Loucy (cell line): ENCODE measurements at regions not wholly inside any gene's neighbourhood (a gene's known extent, or its start where the extent isn't known, plus 50 kb on each side); places are given as distances from the start of the nearest gene placed in this dataset.
A peak's percentile ranks its signal among the peaks of the same experiment; 100 is the strongest.

Source experiments
- H2AFZ ChIP-seq: fragments of 200-600 bp; sonication (generic); 2 replicates; pipeline ENCODE4 v1.6.0; 2016; ENCODE audit warnings: antibody characterized with exemption, mild to moderate bottlenecking, low read length, moderate library complexity
- H3F3A ChIP-seq: fragments of 200-600 bp; 2 replicates; pipeline ENCODE4 v1.6.0; 2016; ENCODE audit warnings: antibody characterized with exemption, low read depth, mild to moderate bottlenecking
- H3K27me3 ChIP-seq: fragments of 200-600 bp; sonication (generic); 2 replicates; pipeline ENCODE4 v1.6.1; 2014; ENCODE audit warnings: low read length, mild to moderate bottlenecking; ENCODE audit not compliant: insufficient read depth, poor library complexity, severe bottlenecking
- H3K36me3 ChIP-seq: fragments of 200-600 bp; sonication (generic); 2 replicates; pipeline ENCODE4 v1.6.1; 2016; ENCODE audit warnings: low read length; ENCODE audit not compliant: insufficient read depth
- H3K4me1 ChIP-seq: fragments of 200-600 bp; sonication (generic); 2 replicates; pipeline ENCODE4 v1.5.1; 2014; ENCODE audit warnings: low read length, mild to moderate bottlenecking; ENCODE audit not compliant: insufficient read depth, poor library complexity, severe bottlenecking
- H3K4me2 ChIP-seq: fragments of 200-600 bp; sonication (generic); 2 replicates; pipeline ENCODE4 v1.6.0; 2014; ENCODE audit warnings: antibody characterized with exemption, low read length, low read depth, mild to moderate bottlenecking; ENCODE audit not compliant: poor library complexity, severe bottlenecking
- H3K4me3 ChIP-seq: fragments of 200-600 bp; sonication (generic); 2 replicates; pipeline ENCODE4 v1.5.1; 2014; ENCODE audit warnings: low read length, mild to moderate bottlenecking, mixed read lengths; ENCODE audit not compliant: poor library complexity, severe bottlenecking
- H3K79me2 ChIP-seq: fragments of 200-600 bp; sonication (generic); 2 replicates; pipeline ENCODE4 v1.6.1; 2014; ENCODE audit warnings: low read length; ENCODE audit not compliant: insufficient read depth
- H3K9ac ChIP-seq: fragments of 200-600 bp; sonication (generic); 2 replicates; pipeline ENCODE4 v1.6.0; 2014; ENCODE audit warnings: mild to moderate bottlenecking, low read depth, low read length, moderate library complexity; ENCODE audit not compliant: poor library complexity, severe bottlenecking
- H3K9me2 ChIP-seq: fragments of 200-600 bp; sonication (generic); replicated peaks from 2 replicates; pipeline ENCODE4 v1.6.1; 2016; ENCODE audit warnings: low read depth, low read length, mixed read lengths
- H3K9me3 ChIP-seq: fragments of 200-600 bp; sonication (generic); 2 replicates; pipeline ENCODE4 v1.6.1; 2014; ENCODE audit warnings: mild to moderate bottlenecking, antibody characterized with exemption, low read length, low read depth; ENCODE audit not compliant: insufficient read depth
- H4K20me1 ChIP-seq: fragments of 200-600 bp; sonication (generic); 2 replicates; pipeline ENCODE4 v1.6.0; 2014; ENCODE audit warnings: antibody characterized with exemption, low read length, mild to moderate bottlenecking; ENCODE audit not compliant: insufficient read depth, poor library complexity, severe bottlenecking
- CTCF ChIP-seq: fragments of 200-600 bp; sonication (generic); conservative IDR thresholded peaks from 2 replicates; pipeline ENCODE4 v1.5.1; 2014; ENCODE audit warnings: mild to moderate bottlenecking, antibody characterized with exemption, low read length
- EZH2phosphoT487 ChIP-seq: fragments of 200-600 bp; IDR thresholded peaks from 2 replicates; pipeline ENCODE4 v1.6.1; 2018; ENCODE audit warnings: antibody characterized with exemption, mild to moderate bottlenecking, moderate library complexity, borderline replicate concordance

DNA sequence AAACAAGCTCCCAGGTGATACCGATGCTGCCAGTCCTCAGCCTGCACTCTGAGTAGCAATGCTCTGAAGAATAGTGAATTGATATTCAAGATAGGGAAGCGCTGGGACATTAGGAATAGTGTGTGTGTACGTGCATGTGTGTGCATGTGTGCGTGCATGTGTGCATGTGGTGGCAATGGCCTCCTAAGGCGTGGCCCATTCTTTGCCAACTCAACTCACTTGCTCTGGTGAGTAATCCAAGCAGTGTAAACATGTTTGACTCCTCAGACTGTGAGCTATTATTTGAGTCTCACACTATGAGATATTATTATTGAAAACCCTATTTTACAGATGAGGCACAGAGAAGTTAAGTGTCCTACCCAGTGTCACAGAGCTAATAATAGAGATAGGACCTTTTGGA is 186.6 kb downstream of the RAB11FIP2 start:
- TF ChIP-seq EZH2phosphoT487 (no peak), CTCF (no peak)
- no peak overlapping the region for H3K4me2 ChIP-seq

DNA sequence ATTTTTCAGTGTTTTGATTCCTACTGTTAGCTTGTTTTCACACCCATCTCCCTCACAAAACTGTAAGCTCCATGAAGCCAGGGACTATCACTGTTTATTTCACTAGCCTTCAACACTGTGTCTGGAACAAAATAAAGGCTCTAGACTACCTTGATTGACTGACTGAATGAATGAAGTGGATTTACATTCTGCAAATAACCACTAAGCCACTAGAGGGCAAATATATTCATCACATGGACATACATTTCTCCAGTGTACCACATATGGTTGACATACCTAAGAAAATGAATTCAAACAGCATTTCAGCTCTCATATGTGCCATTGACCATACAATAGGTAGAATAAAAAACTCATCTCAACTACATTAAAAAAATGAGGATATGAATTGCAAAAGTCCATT is 185.9 kb downstream of the RAB11FIP2 start:
- H3K9ac ChIP-seq, result no peak overlapping the region
- no peaks in the 10 kb centered on the region for H3K79me2 ChIP-seq
- H3K36me3 ChIP-seq, result no peaks in the 10 kb centered on the region

More for the DNA sequence above, 186.6 kb downstream of the RAB11FIP2 start:
- Histone ChIP-seq H3K4me1 (no peaks in the 10 kb centered on the region), H3K79me2 (no peaks in the 10 kb centered on the region), H4K20me1 (no peaks in the 10 kb centered on the region), H3K9me2 (no peaks in the 10 kb centered on the region), H3K9me3 (no peaks in the 10 kb centered on the region), H2AFZ (no peak overlapping the region), H3K36me3 (no peaks in the 10 kb centered on the region), H3K27me3 (no peaks in the 10 kb centered on the region), H3F3A (no peaks in the 10 kb centered on the region), H3K9ac (no peak overlapping the region), H3K4me3 (no peak overlapping the region)

GRCh38 chr10:117861329-117861728 is 185.4 kb downstream of the RAB11FIP2 start:
- no peak for TF ChIP-seq CTCF
- TF ChIP-seq EZH2phosphoT487, result no peak
- H3K4me3 ChIP-seq, result no peak overlapping the region
- no peaks in the 10 kb centered on the region for H3F3A ChIP-seq
- H3K27me3 ChIP-seq, result no peaks in the 10 kb centered on the region
- H2AFZ ChIP-seq, result no peak overlapping the region
- H3K79me2 ChIP-seq, result no peaks in the 10 kb centered on the region
- H3K4me1 ChIP-seq, result no peaks in the 10 kb centered on the region
- H3K9me3 ChIP-seq, result no peaks in the 10 kb centered on the region
- H4K20me1 ChIP-seq, result no peaks in the 10 kb centered on the region
- no peak overlapping the region for H3K4me2 ChIP-seq
- no peaks in the 10 kb centered on the region for H3K9me2 ChIP-seq
- no peak overlapping the region for H3K9ac ChIP-seq
- no peaks in the 10 kb centered on the region for H3K36me3 ChIP-seq

More for the DNA sequence above, 185.9 kb downstream of the RAB11FIP2 start:
- H3K9me3 ChIP-seq, result no peaks in the 10 kb centered on the region
- TF ChIP-seq CTCF (peak; percentile 74), EZH2phosphoT487 (no peak)
- H4K20me1 ChIP-seq, result no peaks in the 10 kb centered on the region
- no peak overlapping the region for H3K4me3 ChIP-seq
- H3K4me2 ChIP-seq, result no peak overlapping the region
- no peak overlapping the region for H2AFZ ChIP-seq
- no peaks in the 10 kb centered on the region for H3K4me1 ChIP-seq
- H3F3A ChIP-seq, result no peaks in the 10 kb centered on the region
- no peaks in the 10 kb centered on the region for H3K27me3 ChIP-seq
- no peaks in the 10 kb centered on the region for H3K9me2 ChIP-seq
